ENCODE measurements at regions not wholly inside any gene's neighbourhood (a gene's known extent, or its start where the extent isn't known, plus 50 kb on each side); places are given as distances from the start of the nearest gene placed in this dataset.

- in situ Hi-C loops (cut with HindIII; ENCODE audit: low sequenced_read_pairs): no loop called here
Observed at GRCh38 chr10:121027371-121027770, 176.2 kb downstream of the WDR11 start.

GRCh38 chr10:121032460-121032859 is 181.3 kb downstream of the WDR11 start:
- in situ Hi-C loops (cut with HindIII; ENCODE audit: low sequenced_read_pairs): no loop called here

- in situ Hi-C loops (cut with HindIII; ENCODE audit: low sequenced_read_pairs): no loop called here
Observed at GRCh38 chr10:121033366-121033765, 182.2 kb downstream of the WDR11 start.

- in situ Hi-C loops (cut with HindIII; ENCODE audit: low sequenced_read_pairs): no loop called here
Observed at GRCh38 chr10:121036431-121036830, 185.3 kb downstream of the WDR11 start.

DNA sequence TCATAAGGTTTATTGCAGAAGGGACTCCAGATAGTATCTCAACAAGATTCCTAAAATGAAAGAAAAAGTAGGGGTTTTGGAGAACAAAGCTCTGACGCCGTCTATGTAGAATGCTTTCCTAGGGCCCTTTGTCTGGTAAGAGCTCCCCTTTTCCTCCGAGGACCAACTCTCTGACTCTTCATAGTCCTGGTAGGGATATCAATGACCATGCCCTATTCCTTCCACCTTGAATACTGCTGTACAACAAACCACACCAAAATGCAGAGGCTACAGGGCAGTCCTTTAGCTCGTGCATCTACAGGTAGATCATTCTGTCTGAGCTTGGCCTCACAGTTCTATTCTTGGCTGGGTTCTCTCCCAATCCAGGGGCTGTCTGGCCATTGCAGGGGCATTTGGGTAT is 190.3 kb downstream of the WDR11 start:
- in situ Hi-C loops (cut with HindIII; ENCODE audit: low sequenced_read_pairs): no loop called here

DNA sequence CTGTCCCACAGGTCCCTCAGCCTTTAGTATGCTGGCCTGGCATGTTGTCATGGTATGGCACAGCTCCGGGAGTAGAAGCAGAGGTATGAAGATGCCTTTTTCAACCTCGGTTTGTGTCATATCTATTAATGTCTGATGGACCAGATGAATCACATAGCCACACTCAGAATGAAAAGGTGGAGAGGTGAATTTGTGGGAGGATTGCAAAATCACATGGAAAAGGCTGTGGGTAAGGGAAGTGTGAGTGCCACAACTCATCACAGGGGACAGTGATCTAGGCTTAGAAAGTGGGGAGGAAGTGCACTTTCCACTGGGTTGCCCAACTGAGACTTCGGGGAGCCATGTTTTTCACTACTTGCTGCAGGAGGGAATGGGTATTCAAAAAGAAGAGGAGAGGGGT is 190.7 kb downstream of the WDR11 start:
- in situ Hi-C loops (cut with HindIII; ENCODE audit: low sequenced_read_pairs): no loop called here

GRCh38 chr10:121042342-121042741 is 191.2 kb downstream of the WDR11 start:
- in situ Hi-C loops (cut with HindIII; ENCODE audit: low sequenced_read_pairs): no loop called here

DNA sequence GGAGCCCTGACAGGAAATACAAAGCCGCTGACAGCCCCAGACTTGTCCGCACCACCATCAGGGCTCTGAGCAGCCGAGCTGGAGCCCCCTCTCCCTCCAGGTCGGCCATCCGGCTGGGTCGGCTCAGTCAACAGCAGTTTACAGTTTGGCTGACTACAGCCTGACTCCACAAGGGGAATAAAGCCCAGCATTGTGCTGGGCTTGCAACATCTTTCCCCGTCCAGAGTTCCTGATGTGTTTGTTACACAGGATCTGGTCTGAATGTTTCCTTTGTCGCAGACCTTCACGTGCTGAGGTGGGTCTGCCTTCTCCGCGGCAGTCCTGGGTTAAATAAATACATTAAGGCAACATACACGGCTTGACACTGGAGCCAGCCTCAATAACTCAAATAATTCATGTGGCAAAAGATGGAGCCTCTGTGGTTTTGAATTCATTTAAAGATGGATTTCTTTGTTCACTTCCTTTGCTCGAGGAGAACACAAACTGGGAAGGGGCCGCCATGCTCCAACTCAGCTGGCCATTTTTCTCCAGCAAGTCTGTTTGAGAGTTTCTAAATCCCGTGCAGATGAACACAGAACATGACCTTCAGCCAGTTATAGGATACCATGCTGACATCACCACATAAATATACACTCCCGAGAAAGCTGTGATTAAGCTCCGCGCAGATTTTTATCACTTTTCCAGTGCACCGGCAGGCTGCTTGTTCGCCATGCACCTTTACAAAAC is 192.1 kb downstream of the WDR11 start:
- in situ Hi-C loops (cut with HindIII; ENCODE audit: low sequenced_read_pairs): no loop called here

DNA sequence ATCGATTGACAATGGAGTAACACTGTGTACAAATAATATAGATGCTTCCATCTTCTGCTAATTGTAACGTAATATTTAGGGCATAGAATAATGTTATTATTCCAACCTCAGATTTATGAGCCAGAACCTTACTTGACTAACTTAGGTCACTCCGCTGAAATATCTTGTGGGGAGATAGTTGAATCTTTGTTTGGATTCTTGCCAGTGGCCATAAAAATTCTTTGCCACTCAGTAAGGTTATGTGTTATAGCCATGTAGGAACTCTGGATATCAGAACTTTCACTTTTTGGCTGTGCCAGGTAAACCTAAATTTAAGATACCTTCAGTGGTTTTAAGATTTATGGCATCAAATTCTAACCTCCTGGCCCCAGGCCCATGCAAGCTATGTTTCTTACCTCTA is 197.6 kb downstream of the WDR11 start:
- in situ Hi-C loops (cut with HindIII; ENCODE audit: low sequenced_read_pairs): no loop called here

- in situ Hi-C loops (cut with HindIII; ENCODE audit: low sequenced_read_pairs): no loop called here
Observed at GRCh38 chr10:121049489-121049888, 198.3 kb downstream of the WDR11 start.

DNA sequence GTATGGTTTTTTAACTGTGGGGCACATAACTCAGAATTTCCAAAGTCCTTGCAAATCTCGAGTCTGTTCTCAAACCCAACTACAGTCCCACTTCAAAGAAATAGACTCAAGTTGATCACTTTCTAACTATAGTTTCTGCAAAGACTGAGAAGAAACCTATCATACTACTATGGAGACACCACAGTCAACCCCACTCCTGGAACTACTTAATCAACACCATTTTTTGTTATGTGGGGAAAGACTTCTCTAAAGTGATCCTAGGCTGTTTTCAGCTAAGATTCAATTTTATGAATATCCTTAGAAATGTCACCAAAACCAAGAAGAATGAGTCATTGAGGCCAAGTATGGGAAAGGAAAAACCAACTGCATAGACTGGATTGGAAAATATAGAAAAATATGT is 198.8 kb downstream of the WDR11 start:
- in situ Hi-C loops (cut with HindIII; ENCODE audit: low sequenced_read_pairs): no loop called here

- in situ Hi-C loops (cut with HindIII; ENCODE audit: low sequenced_read_pairs): no loop called here
Observed at GRCh38 chr10:121051171-121051570, 200.0 kb downstream of the WDR11 start.

DNA sequence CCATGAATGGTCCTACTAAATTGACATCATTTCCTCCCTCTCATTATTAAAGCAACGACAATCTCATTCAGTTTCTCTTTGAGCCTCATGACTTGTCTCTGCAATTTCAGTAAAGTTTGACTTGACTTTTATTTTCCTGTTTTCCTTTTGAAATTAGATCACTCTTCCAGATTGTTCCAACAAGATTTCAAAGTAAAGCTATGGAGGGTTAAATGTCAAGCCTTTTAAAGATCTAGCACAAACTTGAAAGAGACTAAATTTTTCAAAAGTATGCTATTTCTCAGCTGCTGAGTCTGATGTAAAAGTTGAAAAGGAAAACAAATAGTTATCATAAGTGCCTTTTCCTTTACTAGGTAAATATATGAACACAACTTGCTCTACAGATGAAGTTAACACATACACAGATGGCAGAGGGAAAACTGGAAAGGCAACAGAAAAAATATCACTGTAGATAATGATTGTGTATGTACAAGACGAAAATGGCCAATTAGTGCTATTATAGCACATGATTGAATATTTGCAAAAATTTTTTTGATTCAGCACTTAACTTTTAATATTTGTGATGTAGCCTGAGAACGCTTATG is 200.6 kb downstream of the WDR11 start:
- in situ Hi-C loops (cut with HindIII; ENCODE audit: low sequenced_read_pairs): no loop called here

DNA sequence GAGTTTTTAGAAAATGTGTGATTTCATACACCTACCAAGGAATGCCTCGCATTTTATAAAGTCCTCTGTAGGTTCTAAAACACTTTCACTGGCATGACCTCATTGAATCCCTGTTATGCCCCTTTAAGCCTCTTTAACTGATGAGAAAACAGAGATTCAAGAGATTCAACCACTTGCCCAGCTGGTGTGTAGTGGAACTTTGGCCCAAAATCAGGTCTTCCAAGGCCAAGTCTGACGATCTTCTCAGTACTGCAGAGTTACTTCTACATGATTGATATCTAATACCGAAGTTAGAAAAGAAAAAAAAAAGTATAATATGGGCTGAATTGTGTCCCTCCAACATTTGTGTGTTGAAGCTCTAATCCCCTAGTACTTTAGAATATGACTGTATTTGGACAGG is 202.0 kb downstream of the WDR11 start:
- in situ Hi-C loops (cut with HindIII; ENCODE audit: low sequenced_read_pairs): no loop called here

GRCh38 chr10:121054874-121055273 is 203.7 kb downstream of the WDR11 start:
- in situ Hi-C loops (cut with HindIII; ENCODE audit: low sequenced_read_pairs): no loop called here

- in situ Hi-C loops (cut with HindIII; ENCODE audit: low sequenced_read_pairs): no loop called here
Observed at GRCh38 chr10:121057269-121057668, 206.1 kb downstream of the WDR11 start.

DNA sequence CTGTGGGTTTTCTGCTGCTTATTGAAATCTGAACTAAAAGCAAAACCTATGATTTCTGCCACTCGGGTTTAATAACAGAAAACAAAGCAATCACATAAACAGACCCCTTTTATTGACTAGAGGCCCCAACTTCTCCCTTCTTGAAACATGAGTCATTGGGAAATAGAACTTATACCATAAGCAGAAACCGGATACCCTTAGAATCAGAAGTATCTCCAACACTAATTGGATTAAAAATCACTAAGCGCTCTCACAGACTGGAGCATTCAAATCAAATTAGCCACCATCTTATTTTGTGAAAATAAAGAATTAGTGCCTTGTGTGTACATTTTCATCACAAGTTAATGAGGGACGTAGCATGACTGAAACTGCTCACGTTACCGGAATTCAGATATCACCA is 206.9 kb downstream of the WDR11 start:
- in situ Hi-C loops (cut with HindIII; ENCODE audit: low sequenced_read_pairs): no loop called here

DNA sequence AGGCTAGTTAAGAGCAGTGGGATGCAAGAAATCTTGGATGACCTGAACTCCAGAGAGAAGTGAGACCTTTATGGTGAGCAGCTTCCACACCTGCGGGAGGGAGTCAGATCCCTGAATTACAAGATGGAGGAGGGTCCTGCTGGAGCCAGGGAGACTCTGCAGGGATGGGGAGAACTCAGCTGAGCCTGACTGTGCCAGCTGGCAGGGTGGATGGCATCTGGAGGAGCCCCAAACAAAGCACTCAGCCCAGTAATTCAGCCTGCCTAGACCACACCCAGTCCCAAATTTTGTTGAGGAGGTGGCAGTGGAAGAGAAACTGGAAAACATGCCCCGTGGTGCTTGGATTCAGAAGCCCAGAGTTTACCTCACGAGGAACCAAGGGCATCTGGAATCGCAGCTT is 208.2 kb downstream of the WDR11 start:
- in situ Hi-C loops (cut with HindIII; ENCODE audit: low sequenced_read_pairs): no loop called here

- in situ Hi-C loops (cut with HindIII; ENCODE audit: low sequenced_read_pairs): no loop called here
Observed at GRCh38 chr10:121062115-121062514, 211.0 kb downstream of the WDR11 start.

- in situ Hi-C loops (cut with HindIII; ENCODE audit: low sequenced_read_pairs): no loop called here
Observed at GRCh38 chr10:121063744-121064143, 212.6 kb downstream of the WDR11 start.

DNA sequence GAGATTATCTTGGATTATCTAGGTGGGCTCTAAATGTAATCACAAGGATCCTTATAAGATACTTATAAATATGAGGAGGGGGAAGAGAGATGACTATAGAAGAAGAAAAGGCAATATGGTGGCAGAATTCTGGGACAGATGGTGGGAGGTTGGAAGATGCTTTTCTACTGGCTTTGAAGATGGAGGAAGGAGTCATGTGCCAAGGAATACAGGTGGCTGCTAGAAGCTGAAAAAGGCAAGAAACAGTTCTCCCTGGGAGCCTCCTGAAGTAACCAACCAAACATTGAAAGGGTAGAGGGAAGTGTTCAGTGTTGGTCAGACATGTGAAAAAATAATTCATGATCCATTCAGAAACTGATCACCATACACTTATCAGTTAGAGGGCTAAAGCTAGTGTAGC is 213.3 kb downstream of the WDR11 start:
- in situ Hi-C loops (cut with HindIII; ENCODE audit: low sequenced_read_pairs): no loop called here

DNA sequence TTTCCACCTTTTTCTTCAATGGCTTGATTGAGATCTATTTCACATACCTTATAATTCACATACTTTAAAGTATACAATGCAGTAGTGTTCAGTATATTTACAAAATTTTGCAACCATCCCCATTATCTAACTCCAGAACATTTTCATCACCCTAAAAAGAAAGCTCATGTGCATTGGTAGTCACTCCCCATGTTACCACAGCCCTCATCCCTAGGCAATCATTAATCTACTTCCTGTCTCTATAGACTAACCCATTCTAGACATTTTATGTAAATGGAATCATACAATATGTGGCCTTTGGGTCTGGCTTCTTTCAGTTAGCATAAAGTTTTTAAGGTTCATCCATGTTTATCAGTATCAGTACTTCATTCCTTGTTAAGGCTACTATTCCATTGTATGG is 214.2 kb downstream of the WDR11 start:
- in situ Hi-C loops (cut with HindIII; ENCODE audit: low sequenced_read_pairs): no loop called here

Measured in endothelial cell of hepatic sinusoid (primary cell).